Neutrophil (primary cell): ENCODE measurements at regions not wholly inside any gene's neighbourhood (a gene's known extent, or its start where the extent isn't known, plus 50 kb on each side); places are given as distances from the start of the nearest gene placed in this dataset.

Source experiments
- H3K27ac ChIP-seq: fragments of 200-600 bp; sonication (generic); 2 replicates; pipeline ENCODE4 v1.5.1; 2016; ENCODE audit warnings: mild to moderate bottlenecking, moderate library complexity
- H3K27me3 ChIP-seq: fragments of 200-600 bp; sonication (generic); 2 replicates; pipeline ENCODE4 v1.6.0; 2016; ENCODE audit warnings: mild to moderate bottlenecking
- H3K36me3 ChIP-seq: fragments of 200-600 bp; sonication (generic); 2 replicates; pipeline ENCODE4 v1.5.1; 2017
- H3K4me1 ChIP-seq, 2 experiments: fragments of 200-600 bp in 1 of 2; sonication (generic) in 1 of 2; 1 replicate in 1 of 2; 2 replicates in 1 of 2; pipeline versions ENCODE4 v1.5.1 to v1.6.1; 2013 to 2016; ENCODE audit warnings: low read depth in 1 of 2, low read length in 1 of 2, mild to moderate bottlenecking in 1 of 2, moderate library complexity in 1 of 2; ENCODE audit not compliant: control insufficient read depth in 1 of 2, insufficient read depth in 1 of 2
- H3K4me3 ChIP-seq, 2 experiments: fragments of 200-600 bp in 1 of 2; sonication (generic) in 1 of 2; 1 replicate in 1 of 2; 2 replicates in 1 of 2; pipeline ENCODE4 v1.5.1; 2013 to 2016; ENCODE audit warnings: low read depth in 1 of 2, low read length in 1 of 2, mild to moderate bottlenecking in 1 of 2, moderate library complexity in 1 of 2
- H3K9me3 ChIP-seq: fragments of 200-600 bp; sonication (generic); 2 replicates; pipeline ENCODE4 v1.5.1; 2016
- CTCF ChIP-seq: fragments of 200-600 bp; sonication (generic); IDR thresholded peaks from 2 replicates; pipeline ENCODE4 v1.5.1; 2016; ENCODE audit warnings: antibody characterized with exemption

- Histone ChIP-seq H3K27me3 (no peaks in the 10 kb centered on the region), H3K4me1 (peaks cover 98 to 99% of the 10 kb centered on the region in 2 experiments), H3K4me3 (peak overlapping the region; percentile 59 to 62), H3K9me3 (no peaks in the 10 kb centered on the region), H3K27ac (peak overlapping the region; percentile 99), H3K36me3 (no peaks in the 10 kb centered on the region)
- TF ChIP-seq CTCF: no peak
These were observed 148.4 kb downstream of the TOMM20 start for GRCh38 chr1:234980291-234980644.

- Histone ChIP-seq H3K9me3 (no peaks in the 10 kb centered on the region), H3K4me1 (peaks cover 98 to 99% of the 10 kb centered on the region in 2 experiments), H3K36me3 (no peaks in the 10 kb centered on the region), H3K27me3 (no peaks in the 10 kb centered on the region), H3K27ac (peak overlapping the region; percentile 99), H3K4me3 (peak overlapping the region; percentile 59 to 62)
- no peak for TF ChIP-seq CTCF
These were observed 149.0 kb downstream of the TOMM20 start for GRCh38 chr1:234979296-234980279.

GRCh38 chr1:234978397-234979295 is 150.0 kb downstream of the TOMM20 start:
- no peak for TF ChIP-seq CTCF
- Histone ChIP-seq H3K9me3 (no peaks in the 10 kb centered on the region), H3K4me1 (peaks cover 92 to 96% of the 10 kb centered on the region in 2 experiments), H3K36me3 (no peaks in the 10 kb centered on the region), H3K4me3 (peak overlapping the region; percentile 59 to 62), H3K27me3 (no peaks in the 10 kb centered on the region), H3K27ac (peak overlapping the region; percentile 99)

- Histone ChIP-seq H3K4me3 (peak overlapping the region; percentile 59 to 62), H3K4me1 (peaks cover 84 to 91% of the 10 kb centered on the region in 2 experiments), H3K36me3 (no peaks in the 10 kb centered on the region), H3K27me3 (no peaks in the 10 kb centered on the region), H3K27ac (peak overlapping the region; percentile 99), H3K9me3 (no peaks in the 10 kb centered on the region)
- no peak for TF ChIP-seq CTCF
These were observed 150.7 kb downstream of the TOMM20 start for GRCh38 chr1:234977875-234978396.
